ACC112 (cell line): ENCODE measurements at regions not wholly inside any gene's neighbourhood (a gene's known extent, or its start where the extent isn't known, plus 50 kb on each side); places are given as distances from the start of the nearest gene placed in this dataset.
"Not testable (repeated sequence)": the region's sequence is repeated elsewhere in the genome, so short reads cannot be mapped to it uniquely, and the experiment has no call there.

Experiments used
- H2AFZ ChIP-seq: fragments of 200-600 bp; sonication (generic); one replicate; pipeline ENCODE4 v1.6.0; 2017; ENCODE audit warnings: antibody characterized with exemption, low read length; ENCODE audit not compliant: unreplicated experiment
- H3K27ac ChIP-seq: fragments of 200-600 bp; sonication (generic); 2 replicates; pipeline ENCODE4 v1.5.1; 2014; ENCODE audit warnings: low read depth, mild to moderate bottlenecking, antibody characterized with exemption, low read length, moderate library complexity
- H3K27me3 ChIP-seq: fragments of 200-600 bp; sonication (generic); 2 replicates; pipeline ENCODE4 v1.6.1; 2014; ENCODE audit warnings: mild to moderate bottlenecking, antibody characterized with exemption, low read length, moderate library complexity, mixed read lengths; ENCODE audit not compliant: insufficient read depth
- H3K36me3 ChIP-seq: fragments of 200-600 bp; sonication (generic); 2 replicates; pipeline ENCODE4 v1.6.1; 2016; ENCODE audit warnings: mild to moderate bottlenecking, antibody characterized with exemption, low read length, moderate library complexity, mixed read lengths; ENCODE audit not compliant: insufficient read depth
- H3K4me1 ChIP-seq: fragments of 200-600 bp; sonication (generic); one replicate; pipeline ENCODE4 v1.6.1; 2016; ENCODE audit warnings: low read length, mixed read lengths; ENCODE audit not compliant: insufficient read depth, unreplicated experiment, control insufficient read depth
- H3K4me3 ChIP-seq: fragments of 200-600 bp; sonication (generic); 2 replicates; pipeline ENCODE4 v1.5.1; 2014; ENCODE audit warnings: mild to moderate bottlenecking, low read depth, low read length
- H3K79me2 ChIP-seq: fragments of 200-600 bp; sonication (generic); one replicate; pipeline ENCODE4 v1.6.0; 2016; ENCODE audit warnings: low read length; ENCODE audit not compliant: control insufficient read depth, unreplicated experiment, insufficient read depth

GRCh38 chr21:19109694-19110093, 706.1 kb upstream of the TMPRSS15 start:
- no peaks in the 10 kb centered on the region for H3K79me2 ChIP-seq
- H3K4me1 ChIP-seq, result no peaks in the 10 kb centered on the region

GRCh38 chr21:19119259-19119658, 715.7 kb upstream of the TMPRSS15 start:
- H2AFZ ChIP-seq, H3K79me2 ChIP-seq, H3K27me3 ChIP-seq, H3K4me3 ChIP-seq, H3K36me3 ChIP-seq, H3K27ac ChIP-seq, H3K4me1 ChIP-seq: not testable (repeated sequence)

More at GRCh38 chr21:19109694-19110093, 706.1 kb upstream of the TMPRSS15 start:
- H3K36me3 ChIP-seq, result no peaks in the 10 kb centered on the region
- H3K4me3 ChIP-seq, result no peak overlapping the region
- H3K27me3 ChIP-seq, result no peaks in the 10 kb centered on the region
- H2AFZ ChIP-seq, result no peak overlapping the region
- no peak overlapping the region for H3K27ac ChIP-seq

- Histone ChIP-seq H3K27ac (no peak overlapping the region), H3K36me3 (no peaks in the 10 kb centered on the region), H2AFZ (no peak overlapping the region), H3K4me1 (no peaks in the 10 kb centered on the region), H3K79me2 (no peaks in the 10 kb centered on the region), H3K4me3 (no peak overlapping the region), H3K27me3 (no peaks in the 10 kb centered on the region)
Observed at GRCh38 chr21:19120591-19120990, 717.0 kb upstream of the TMPRSS15 start.

GRCh38 chr21:19122356-19122755, 718.8 kb upstream of the TMPRSS15 start:
- Histone ChIP-seq H3K79me2 (no peaks in the 10 kb centered on the region), H3K27me3 (no peaks in the 10 kb centered on the region), H3K27ac (no peak overlapping the region)

GRCh38 chr21:19123053-19123452, 719.5 kb upstream of the TMPRSS15 start:
- H3K4me3 ChIP-seq, result no peak overlapping the region

More at GRCh38 chr21:19122356-19122755, 718.8 kb upstream of the TMPRSS15 start:
- Histone ChIP-seq H3K36me3 (no peaks in the 10 kb centered on the region), H3K4me1 (no peaks in the 10 kb centered on the region), H2AFZ (no peak overlapping the region), H3K4me3 (no peak overlapping the region)

GRCh38 chr21:19123525-19123924, 719.9 kb upstream of the TMPRSS15 start:
- Histone ChIP-seq H3K27ac (no peak overlapping the region), H2AFZ (no peak overlapping the region), H3K4me3 (no peak overlapping the region), H3K4me1 (no peaks in the 10 kb centered on the region), H3K79me2 (no peaks in the 10 kb centered on the region), H3K36me3 (no peaks in the 10 kb centered on the region), H3K27me3 (no peaks in the 10 kb centered on the region)

More at GRCh38 chr21:19123053-19123452, 719.5 kb upstream of the TMPRSS15 start:
- H3K4me1 ChIP-seq, result no peaks in the 10 kb centered on the region
- no peaks in the 10 kb centered on the region for H3K79me2 ChIP-seq
- no peaks in the 10 kb centered on the region for H3K27me3 ChIP-seq
- no peak overlapping the region for H3K27ac ChIP-seq
- H3K36me3 ChIP-seq, result no peaks in the 10 kb centered on the region
- no peak overlapping the region for H2AFZ ChIP-seq

GRCh38 chr21:19124691-19125090, 721.1 kb upstream of the TMPRSS15 start:
- no peak overlapping the region for H3K4me3 ChIP-seq
- no peaks in the 10 kb centered on the region for H3K4me1 ChIP-seq
- H3K27ac ChIP-seq, result no peak overlapping the region
- no peaks in the 10 kb centered on the region for H3K27me3 ChIP-seq
- no peaks in the 10 kb centered on the region for H3K79me2 ChIP-seq
- no peaks in the 10 kb centered on the region for H3K36me3 ChIP-seq
- no peak overlapping the region for H2AFZ ChIP-seq

- H3K79me2 ChIP-seq, result no peaks in the 10 kb centered on the region
- H3K27ac ChIP-seq, result no peak overlapping the region
- H3K4me1 ChIP-seq, result no peaks in the 10 kb centered on the region
- no peaks in the 10 kb centered on the region for H3K27me3 ChIP-seq
- H2AFZ ChIP-seq, result no peak overlapping the region
- no peaks in the 10 kb centered on the region for H3K36me3 ChIP-seq
- H3K4me3 ChIP-seq, result no peak overlapping the region
Observed at GRCh38 chr21:19130379-19131028, 726.9 kb upstream of the TMPRSS15 start.

GRCh38 chr21:19141511-19141910, 737.9 kb upstream of the TMPRSS15 start:
- Histone ChIP-seq H2AFZ (no peak overlapping the region), H3K4me1 (no peaks in the 10 kb centered on the region), H3K27ac (no peak overlapping the region), H3K4me3 (no peak overlapping the region), H3K36me3 (no peaks in the 10 kb centered on the region), H3K79me2 (no peaks in the 10 kb centered on the region), H3K27me3 (no peaks in the 10 kb centered on the region)

- H3K27ac ChIP-seq, result no peak overlapping the region
- no peak overlapping the region for H2AFZ ChIP-seq
- H3K36me3 ChIP-seq, result no peaks in the 10 kb centered on the region
- no peak overlapping the region for H3K4me3 ChIP-seq
- H3K27me3 ChIP-seq, result no peaks in the 10 kb centered on the region
- no peaks in the 10 kb centered on the region for H3K79me2 ChIP-seq
- no peaks in the 10 kb centered on the region for H3K4me1 ChIP-seq
Observed at GRCh38 chr21:19145682-19146293, 742.2 kb upstream of the TMPRSS15 start.

GRCh38 chr21:19148056-19148455, 744.5 kb upstream of the TMPRSS15 start:
- Histone ChIP-seq H2AFZ (no peak overlapping the region), H3K4me1 (no peaks in the 10 kb centered on the region), H3K36me3 (no peaks in the 10 kb centered on the region), H3K27ac (no peak overlapping the region), H3K4me3 (no peak overlapping the region), H3K27me3 (no peaks in the 10 kb centered on the region), H3K79me2 (no peaks in the 10 kb centered on the region)
